Stimulated activated effector memory CD8-positive, alpha-beta T cell treated with anti-CD3 and anti-CD28 coated beads, Interleukin-12 subunit alpha, Interleukin-12 subunit beta, amount 100 ng/mL, for 72 hours (primary cell): ENCODE measurements at regions not wholly inside any gene's neighbourhood (a gene's known extent, or its start where the extent isn't known, plus 50 kb on each side); places are given as distances from the start of the nearest gene placed in this dataset.
A peak's percentile ranks its signal among the peaks of the same experiment; 100 is the strongest.

Experiments used
- ATAC-seq: fragments of 150-1000 bp; cut with Tn5 transposase; 2 replicates; pipeline ENCODE4 v1.10.0; 2021
- DNase-seq, 2 donors: peaks; one replicate each; pipeline ENCODE4 v3.0.0; 2021 to 2022; ENCODE audit warnings: low spot score in 2 of 2
- H3K27ac Mint-ChIP-seq: one replicate; pipeline ENCODE4 v1.8.0; 2022; ENCODE audit warnings: mild to moderate bottlenecking, mixed read lengths
- H3K36me3 Mint-ChIP-seq: one replicate; pipeline ENCODE4 v1.8.0; 2022; ENCODE audit warnings: mild to moderate bottlenecking, mixed read lengths
- H3K4me1 Mint-ChIP-seq: one replicate; pipeline ENCODE4 v1.8.0; 2022; ENCODE audit warnings: mixed read lengths
- H3K4me3 Mint-ChIP-seq: one replicate; pipeline ENCODE4 v1.8.0; 2022; ENCODE audit warnings: mild to moderate bottlenecking, mixed read lengths
- H3K9me3 Mint-ChIP-seq: one replicate; pipeline ENCODE4 v1.8.0; 2022; ENCODE audit warnings: mixed read lengths

DNA sequence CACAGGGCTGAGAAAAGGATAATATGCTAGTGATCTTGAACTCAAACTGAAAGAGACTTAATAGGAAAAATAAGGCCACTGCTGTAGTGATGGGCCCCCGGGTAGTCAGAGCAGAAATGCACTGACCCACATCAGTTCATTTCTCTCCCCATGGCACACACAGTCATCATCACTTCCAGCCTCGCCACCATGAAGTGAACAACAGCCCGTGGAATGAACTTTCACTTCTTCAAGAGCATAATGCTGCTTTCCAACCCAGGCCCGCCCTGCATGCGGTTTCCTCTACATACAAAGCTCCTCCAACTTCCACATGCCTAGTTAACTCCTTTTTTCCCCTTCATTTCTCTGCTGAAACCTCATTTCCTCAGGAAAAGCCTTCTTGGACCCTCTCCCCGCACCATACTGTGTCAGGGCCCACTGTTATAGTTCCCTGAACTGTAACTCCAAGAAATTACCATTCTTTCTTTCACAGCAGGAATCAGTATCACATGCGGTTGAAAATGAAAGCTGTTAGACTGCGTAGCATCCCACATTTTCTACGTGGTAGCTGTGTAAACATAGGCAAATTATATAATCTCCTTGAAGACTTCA is 65.8 kb upstream of the SMIM36 start:
- Mint-ChIP-seq H3K4me1 (no peaks in the 10 kb centered on the region), H3K9me3 (no peaks in the 10 kb centered on the region), H3K36me3 (no peaks in the 10 kb centered on the region), H3K27ac (no peak overlapping the region), H3K4me3 (no peak overlapping the region)
- DNase-seq, result peak in 1 of 2 donors; percentile 56
- ATAC-seq, result peak; percentile 97

DNA sequence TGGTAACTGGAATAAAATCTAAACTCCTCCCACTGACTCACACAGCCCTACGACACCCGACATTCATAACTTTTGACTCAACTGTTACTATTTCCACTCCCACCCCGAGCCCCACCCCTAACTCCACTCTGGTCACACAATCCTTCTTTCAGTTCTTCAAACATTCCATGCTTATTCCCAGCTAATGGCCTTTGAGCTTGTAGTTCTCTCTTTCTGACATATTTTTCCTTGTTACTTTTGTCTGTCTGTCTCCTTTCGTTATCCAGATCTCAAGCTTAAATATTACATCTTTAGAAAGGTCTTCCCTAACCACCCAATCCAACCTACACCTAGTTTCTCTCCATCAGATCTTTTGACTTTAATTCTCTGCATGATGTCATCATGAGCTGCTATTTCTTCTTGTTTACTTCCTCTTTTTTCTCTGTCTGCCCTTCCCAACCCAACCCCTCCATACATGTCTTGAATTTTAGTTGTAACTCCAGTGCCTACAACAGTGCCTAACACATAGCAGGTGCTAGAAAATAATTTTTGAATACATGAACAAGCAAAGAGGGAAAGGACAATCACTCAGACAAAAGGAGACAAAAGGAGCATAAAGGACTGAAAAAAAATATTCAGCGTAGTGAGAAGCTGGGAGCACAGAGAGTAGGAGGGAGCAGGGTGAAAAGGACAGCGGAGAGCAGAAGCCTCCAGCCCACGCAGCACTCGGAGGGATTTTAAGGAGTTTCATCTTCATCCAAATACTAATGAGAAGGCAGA is 65.2 kb upstream of the SMIM36 start:
- no peak for ATAC-seq
- Mint-ChIP-seq H3K4me1 (no peaks in the 10 kb centered on the region), H3K9me3 (no peaks in the 10 kb centered on the region), H3K4me3 (no peak overlapping the region), H3K36me3 (no peaks in the 10 kb centered on the region), H3K27ac (no peak overlapping the region)
- DNase-seq, result no peak

DNA sequence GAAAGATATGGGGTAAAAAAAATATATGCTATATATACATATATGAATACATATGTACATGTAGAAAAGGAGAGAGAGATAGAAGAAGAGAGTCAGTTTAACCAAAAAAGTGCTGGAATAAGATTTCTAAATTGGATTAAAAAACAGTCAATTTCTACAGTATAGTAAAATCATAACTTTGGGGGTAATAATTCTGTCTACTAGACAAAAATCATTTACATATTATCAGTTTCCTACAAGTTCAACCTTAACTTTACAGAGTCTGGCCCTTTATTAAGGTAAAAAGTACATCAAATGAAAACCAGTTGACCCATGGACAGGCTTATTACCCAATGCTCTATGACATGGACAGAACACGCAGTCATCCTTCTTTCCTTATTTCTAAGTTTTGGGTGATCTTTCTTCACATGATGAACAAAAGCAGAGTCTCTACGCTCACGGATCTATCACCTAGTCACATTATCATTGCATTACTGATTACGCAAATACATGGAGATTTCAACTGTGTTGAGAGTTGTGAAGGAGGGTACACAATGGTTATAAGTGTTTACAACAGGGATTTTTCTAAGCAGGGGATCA is 63.9 kb upstream of the SMIM36 start:
- Mint-ChIP-seq H3K27ac (no peak overlapping the region), H3K4me3 (no peak overlapping the region), H3K36me3 (no peaks in the 10 kb centered on the region), H3K9me3 (no peaks in the 10 kb centered on the region), H3K4me1 (no peaks in the 10 kb centered on the region)
- no peak for DNase-seq
- no peak for ATAC-seq

DNA sequence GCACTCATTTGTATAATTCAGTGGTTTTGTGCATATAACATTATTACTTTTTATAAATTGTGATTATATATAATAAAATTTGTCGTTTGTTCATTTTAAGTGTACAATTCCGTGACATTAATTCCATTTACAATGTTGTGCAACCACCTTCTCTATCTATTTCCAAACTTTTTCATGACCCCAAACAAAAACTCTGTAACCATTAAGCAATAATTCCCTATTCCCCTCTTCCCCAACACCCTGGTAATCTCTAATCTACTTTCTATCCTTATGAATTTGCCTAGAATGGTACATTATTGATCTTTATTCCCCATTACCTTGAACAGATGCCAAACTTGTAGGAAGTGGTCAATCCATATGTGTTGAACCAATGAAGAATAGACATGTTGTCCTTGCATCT is 61.3 kb upstream of the SMIM36 start:
- DNase-seq, result no peak
- H3K27ac Mint-ChIP-seq, result no peak overlapping the region
- no peaks in the 10 kb centered on the region for H3K4me1 Mint-ChIP-seq
- ATAC-seq, result no peak
- H3K4me3 Mint-ChIP-seq, result no peak overlapping the region
- no peaks in the 10 kb centered on the region for H3K36me3 Mint-ChIP-seq
- no peaks in the 10 kb centered on the region for H3K9me3 Mint-ChIP-seq

DNA sequence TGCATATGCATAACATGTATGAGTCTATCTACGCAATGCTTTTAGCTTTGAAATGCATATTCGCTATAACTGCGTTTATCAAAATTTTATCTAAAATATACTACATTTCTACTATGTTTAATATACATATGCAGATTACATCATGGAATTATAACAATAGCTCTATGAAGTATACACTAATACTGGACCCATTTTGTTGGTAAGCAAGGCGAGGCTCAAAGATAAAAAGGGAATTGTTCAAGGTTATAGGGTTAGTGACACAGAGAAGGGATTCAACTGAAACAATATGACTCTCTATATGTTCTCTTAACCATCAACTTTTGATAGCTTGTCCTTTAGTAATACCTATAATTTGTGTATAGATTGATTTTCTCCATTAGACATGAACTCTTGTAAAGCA is 60.9 kb upstream of the SMIM36 start:
- H3K36me3 Mint-ChIP-seq, result no peaks in the 10 kb centered on the region
- ATAC-seq (no peak), DNase-seq (no peak)
- H3K9me3 Mint-ChIP-seq, result no peaks in the 10 kb centered on the region
- no peak overlapping the region for H3K27ac Mint-ChIP-seq
- no peaks in the 10 kb centered on the region for H3K4me1 Mint-ChIP-seq
- H3K4me3 Mint-ChIP-seq, result no peak overlapping the region

DNA sequence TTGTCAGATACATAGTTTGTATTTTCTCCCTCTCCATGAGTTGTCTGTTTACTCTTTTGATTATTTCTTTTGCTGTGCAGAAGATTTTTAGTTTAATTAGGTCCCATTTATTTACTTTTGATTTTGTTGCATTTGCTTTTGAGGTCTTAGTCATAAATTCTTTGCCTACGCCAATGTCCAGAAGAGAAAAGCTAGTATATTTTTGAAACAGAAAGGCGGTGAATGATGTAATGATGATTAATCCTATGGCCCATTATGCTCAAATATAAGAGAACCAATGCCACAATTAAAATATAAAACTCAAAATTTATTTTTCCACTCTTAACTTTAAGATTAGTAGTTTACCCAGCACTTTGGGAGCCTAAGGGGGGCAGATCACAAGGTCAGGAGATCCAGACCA is 59.8 kb upstream of the SMIM36 start:
- no peaks in the 10 kb centered on the region for H3K9me3 Mint-ChIP-seq
- DNase-seq, result no peak
- no peak overlapping the region for H3K4me3 Mint-ChIP-seq
- H3K27ac Mint-ChIP-seq, result no peak overlapping the region
- no peaks in the 10 kb centered on the region for H3K36me3 Mint-ChIP-seq
- H3K4me1 Mint-ChIP-seq, result no peaks in the 10 kb centered on the region
- ATAC-seq, result no peak

DNA sequence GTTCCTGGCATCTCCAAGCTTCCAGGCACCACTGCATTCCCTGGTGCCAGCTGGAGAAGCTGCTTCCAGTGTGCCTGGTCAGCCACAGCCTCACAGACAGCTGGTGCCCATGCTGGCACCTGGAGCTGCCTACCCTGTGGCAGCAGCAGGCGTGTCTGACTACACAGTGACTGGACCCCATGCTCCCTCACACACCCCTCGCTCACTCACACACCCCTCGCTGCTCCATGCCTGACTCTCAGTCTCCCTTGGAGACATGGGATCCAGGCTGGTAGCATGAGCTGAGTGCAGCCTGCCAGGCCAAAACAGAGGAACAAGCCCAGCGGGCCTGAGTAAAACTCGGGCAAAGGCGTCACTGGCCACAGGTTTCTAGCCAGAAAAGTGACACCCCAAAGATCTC is 59.1 kb upstream of the SMIM36 start:
- ATAC-seq, result no peak
- H3K4me3 Mint-ChIP-seq, result no peak overlapping the region
- H3K9me3 Mint-ChIP-seq, result no peaks in the 10 kb centered on the region
- no peaks in the 10 kb centered on the region for H3K36me3 Mint-ChIP-seq
- H3K27ac Mint-ChIP-seq, result no peak overlapping the region
- no peaks in the 10 kb centered on the region for H3K4me1 Mint-ChIP-seq
- DNase-seq, result no peak

DNA sequence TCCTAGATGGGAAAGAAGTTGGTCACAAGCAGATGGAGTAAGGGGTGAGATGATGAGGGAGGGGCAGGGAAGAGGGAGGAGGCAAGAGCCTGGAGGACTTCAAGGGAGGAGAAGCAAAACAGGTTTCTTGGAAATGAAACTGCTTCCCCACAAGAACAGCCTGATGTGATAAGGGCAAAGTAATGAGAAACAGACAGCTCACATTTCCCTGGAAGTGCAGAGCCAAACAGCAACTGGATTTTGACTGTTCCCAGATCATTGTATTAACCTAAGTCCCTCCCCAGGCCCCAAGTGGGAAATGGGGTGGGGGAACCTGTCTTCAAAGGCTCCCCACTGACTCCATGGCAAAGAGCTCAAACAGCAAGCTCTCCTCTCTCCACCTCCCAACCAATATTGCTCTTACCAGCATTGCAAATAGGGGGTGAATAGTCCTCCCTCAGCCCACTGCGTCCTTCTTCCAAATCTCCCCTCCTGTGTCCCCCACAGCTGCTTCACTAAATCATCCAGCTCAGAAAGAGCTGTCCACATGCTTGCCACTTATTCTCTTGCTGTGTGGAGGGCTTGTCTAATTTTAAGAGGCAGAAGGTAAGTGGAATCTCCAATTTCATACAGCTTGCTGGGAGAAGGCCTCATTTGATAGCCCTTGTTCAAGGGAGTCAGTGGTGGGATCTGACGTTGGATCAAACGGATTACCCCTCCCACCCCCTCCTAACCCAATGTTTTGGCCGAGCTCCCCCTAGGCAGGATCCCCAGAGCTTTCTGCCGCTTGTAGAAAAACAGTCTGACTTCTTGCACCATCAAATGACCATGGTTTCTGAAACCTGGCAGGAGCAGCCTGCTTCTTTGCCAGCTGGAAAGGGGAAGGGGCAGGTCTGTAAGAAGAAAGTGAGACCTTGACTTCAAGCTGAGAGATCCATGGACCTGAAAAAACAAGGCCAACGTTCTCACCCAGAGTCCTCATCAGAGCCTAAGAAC is 56.3 kb upstream of the SMIM36 start:
- Mint-ChIP-seq H3K4me1 (no peaks in the 10 kb centered on the region), H3K4me3 (no peak overlapping the region)
- no peak for DNase-seq

DNA sequence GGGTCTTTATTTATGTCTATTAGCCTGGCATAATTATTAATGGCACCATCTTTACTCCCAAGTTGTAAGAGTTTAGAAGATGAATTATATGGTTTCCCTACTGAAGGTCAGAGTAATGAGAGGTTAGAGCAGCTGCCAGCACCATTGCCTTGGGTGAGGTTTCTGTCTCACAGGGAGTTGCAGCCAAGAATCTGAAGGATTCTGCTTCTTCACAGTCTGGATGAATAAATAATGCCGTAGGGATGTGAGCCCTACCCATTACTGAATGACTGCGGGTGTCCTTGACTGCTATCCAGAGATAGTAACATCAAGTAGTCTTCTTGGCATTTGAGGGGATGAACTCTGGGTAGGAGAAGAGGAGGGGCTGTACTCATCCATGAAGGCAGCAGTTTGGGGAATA is 52.8 kb upstream of the SMIM36 start:
- no peak for DNase-seq
- H3K9me3 Mint-ChIP-seq, result no peaks in the 10 kb centered on the region
- no peaks in the 10 kb centered on the region for H3K36me3 Mint-ChIP-seq
- peaks cover 6% of the 10 kb centered on the region for H3K4me1 Mint-ChIP-seq
- no peak for ATAC-seq
- no peak overlapping the region for H3K27ac Mint-ChIP-seq
- no peak overlapping the region for H3K4me3 Mint-ChIP-seq

More for the DNA sequence above, 56.3 kb upstream of the SMIM36 start:
- ATAC-seq, result no peak
- Mint-ChIP-seq H3K9me3 (no peaks in the 10 kb centered on the region), H3K27ac (no peak overlapping the region), H3K36me3 (no peaks in the 10 kb centered on the region)

DNA sequence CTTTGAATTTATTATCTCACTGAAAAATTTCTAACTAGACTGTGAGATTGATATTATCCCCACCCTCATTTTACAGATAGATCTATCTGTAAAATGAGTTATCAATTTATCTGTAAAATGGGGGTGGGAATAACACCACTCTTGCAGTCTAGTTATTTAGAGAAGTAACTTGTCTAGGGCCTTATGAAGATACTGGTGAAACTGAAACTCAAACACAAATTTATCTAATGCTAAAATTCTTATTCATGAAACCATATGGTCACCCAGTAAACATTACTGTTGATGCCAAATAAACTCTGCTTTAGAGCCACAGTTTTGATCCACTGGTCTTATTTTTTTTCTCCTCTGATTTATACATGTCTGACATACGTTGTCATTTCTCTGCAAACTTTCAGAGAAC is 52.1 kb upstream of the SMIM36 start:
- H3K4me1 Mint-ChIP-seq, result peaks cover 6% of the 10 kb centered on the region
- no peak for DNase-seq
- H3K36me3 Mint-ChIP-seq, result no peaks in the 10 kb centered on the region
- no peak for ATAC-seq
- no peaks in the 10 kb centered on the region for H3K9me3 Mint-ChIP-seq
- no peak overlapping the region for H3K27ac Mint-ChIP-seq
- no peak overlapping the region for H3K4me3 Mint-ChIP-seq

DNA sequence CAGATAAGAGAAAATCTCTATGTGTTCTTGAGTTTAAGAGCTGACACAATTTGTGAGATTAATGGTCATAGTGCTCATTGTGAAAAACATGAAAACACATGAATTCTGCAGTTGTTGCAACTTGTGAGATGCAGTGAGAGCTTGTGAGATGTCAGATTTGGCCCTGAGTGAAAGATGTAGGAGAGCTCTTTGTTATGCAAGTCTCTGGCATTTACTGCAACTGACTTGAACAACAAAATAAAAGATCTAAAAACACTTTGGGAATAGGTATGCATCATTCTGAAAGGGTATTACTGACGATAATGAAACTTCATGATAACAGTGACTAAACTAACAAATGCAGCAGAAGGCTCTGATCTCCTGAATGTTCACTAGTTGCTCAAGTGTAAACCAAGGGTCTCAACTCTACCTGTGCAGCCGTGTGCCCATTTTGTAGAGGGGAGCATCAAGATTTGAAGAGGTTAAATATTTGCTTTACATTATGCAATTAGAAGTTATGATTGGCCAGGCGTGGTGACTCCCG is 50.8 kb upstream of the SMIM36 start:
- H3K4me3 Mint-ChIP-seq, result no peak overlapping the region
- ATAC-seq, result peak; percentile 40
- H3K9me3 Mint-ChIP-seq, result no peaks in the 10 kb centered on the region
- no peaks in the 10 kb centered on the region for H3K36me3 Mint-ChIP-seq
- no peak for DNase-seq
- H3K27ac Mint-ChIP-seq, result no peak overlapping the region
- H3K4me1 Mint-ChIP-seq, result peaks cover 6% of the 10 kb centered on the region

DNA sequence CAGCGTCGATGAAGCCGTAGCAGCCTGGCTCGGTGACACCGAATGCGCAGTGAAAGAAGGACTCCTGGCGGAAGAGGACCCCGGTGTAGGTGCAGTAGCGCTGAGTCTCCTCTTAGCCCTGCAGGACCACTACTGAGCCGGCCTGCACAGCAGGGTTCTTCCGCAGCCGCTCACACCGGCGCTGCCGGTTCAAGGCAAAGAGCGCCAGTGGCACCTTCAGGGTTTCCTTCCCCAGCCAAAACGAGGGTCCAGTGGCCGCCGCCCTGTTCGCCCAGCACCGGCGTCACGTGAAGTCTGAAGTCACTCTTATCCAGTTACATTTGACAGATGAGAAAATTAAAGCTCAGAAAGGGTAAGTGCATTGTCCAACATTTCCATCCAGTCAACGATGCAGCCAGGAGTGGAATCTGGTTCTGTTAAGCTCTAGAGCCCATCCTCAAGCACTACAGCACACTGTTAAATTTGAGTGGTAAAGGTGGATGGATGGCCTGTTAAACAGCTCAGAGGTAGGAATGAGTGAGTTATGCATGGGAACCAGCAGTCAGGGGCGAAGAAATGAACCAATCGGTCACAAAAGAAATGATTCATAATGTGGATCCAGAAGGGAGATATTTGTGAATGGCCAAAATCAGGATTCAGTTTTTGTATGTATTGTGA is 50.2 kb upstream of the SMIM36 start:
- Mint-ChIP-seq H3K27ac (no peak overlapping the region), H3K4me1 (peaks cover 6% of the 10 kb centered on the region), H3K36me3 (no peaks in the 10 kb centered on the region), H3K9me3 (no peaks in the 10 kb centered on the region), H3K4me3 (no peak overlapping the region)
- DNase-seq (no peak), ATAC-seq (peak; percentile 13)
